ENCODE measurements at regions not wholly inside any gene's neighbourhood (a gene's known extent, or its start where the extent isn't known, plus 50 kb on each side); places are given as distances from the start of the nearest gene placed in this dataset.

GRCh38 chr7:55644567-55644966 is 72.3 kb upstream of the VOPP1 start:
- no peak for ATAC-seq
- TF ChIP-seq PATZ1 (CRISPR knock-in tag; IDR thresholded peaks at IDR 0.05; ENCODE audit: borderline replicate concordance) = no peak
- TF ChIP-seq RARB (CRISPR knock-in tag; IDR thresholded peaks at IDR 0.05) = no peak
- no peak for TF ChIP-seq ZFP3 (CRISPR knock-in tag; IDR thresholded peaks at IDR 0.05)
- no peak for TF ChIP-seq ESRRG (CRISPR knock-in tag; IDR thresholded peaks at IDR 0.05)
- no peak for TF ChIP-seq ZNF70 (CRISPR knock-in tag; IDR thresholded peaks at IDR 0.05)
- no peak for TF ChIP-seq ISL1 (CRISPR knock-in tag; IDR thresholded peaks at IDR 0.05)

GRCh38 chr7:55642266-55642665 is 70.0 kb upstream of the VOPP1 start:
- no peak for ATAC-seq
- TF ChIP-seq ZFP3 (CRISPR knock-in tag; IDR thresholded peaks at IDR 0.05) = no peak
- no peak for TF ChIP-seq ZNF565 (CRISPR knock-in tag; conservative IDR thresholded peaks at IDR 0.05; ENCODE audit: low read depth)
- TF ChIP-seq TOX (CRISPR knock-in tag; IDR thresholded peaks at IDR 0.05; ENCODE audit: borderline replicate concordance) = no peak
- no peak for TF ChIP-seq ARNTL (CRISPR knock-in tag; IDR thresholded peaks at IDR 0.05; ENCODE audit: borderline replicate concordance, low read depth)
- TF ChIP-seq ESRRG (CRISPR knock-in tag; IDR thresholded peaks at IDR 0.05) = no peak
- no peak for TF ChIP-seq POU6F1 (CRISPR knock-in tag; IDR thresholded peaks at IDR 0.05; ENCODE audit: borderline replicate concordance, low read depth)
- TF ChIP-seq TCF4 (CRISPR knock-in tag; IDR thresholded peaks at IDR 0.05; ENCODE audit: borderline replicate concordance) = no peak
- no peak for TF ChIP-seq ZC3H10 (CRISPR knock-in tag; IDR thresholded peaks at IDR 0.05)
- TF ChIP-seq CREB5 (CRISPR knock-in tag; IDR thresholded peaks at IDR 0.05; ENCODE audit: low read depth) = no peak
- TF ChIP-seq SNAI2 (CRISPR knock-in tag; IDR thresholded peaks at IDR 0.05) = no peak
- TF ChIP-seq ZFP30 (CRISPR knock-in tag; IDR thresholded peaks at IDR 0.05) = no peak

GRCh38 chr7:55641811-55642210 is 69.5 kb upstream of the VOPP1 start:
- ATAC-seq = no peak
- TF ChIP-seq ZC3H10 (CRISPR knock-in tag; IDR thresholded peaks at IDR 0.05) (no peak), PATZ1 (CRISPR knock-in tag; IDR thresholded peaks at IDR 0.05; ENCODE audit: borderline replicate concordance) (no peak), RARB (CRISPR knock-in tag; IDR thresholded peaks at IDR 0.05) (no peak), PPARA (CRISPR knock-in tag; IDR thresholded peaks at IDR 0.05; ENCODE audit: borderline replicate concordance) (no peak), CREB5 (CRISPR knock-in tag; IDR thresholded peaks at IDR 0.05; ENCODE audit: low read depth) (no peak), ISL1 (CRISPR knock-in tag; IDR thresholded peaks at IDR 0.05) (no peak), ESRRG (CRISPR knock-in tag; IDR thresholded peaks at IDR 0.05) (no peak)

- peak; percentile 98 for ATAC-seq
- no peak for TF ChIP-seq PPARA (CRISPR knock-in tag; IDR thresholded peaks at IDR 0.05; ENCODE audit: borderline replicate concordance)
- no peak for TF ChIP-seq ZNF70 (CRISPR knock-in tag; IDR thresholded peaks at IDR 0.05)
- TF ChIP-seq TSHZ2 (CRISPR knock-in tag; IDR thresholded peaks at IDR 0.05) = no peak
- no peak for TF ChIP-seq SNAI2 (CRISPR knock-in tag; IDR thresholded peaks at IDR 0.05)
- TF ChIP-seq CREB5 (CRISPR knock-in tag; IDR thresholded peaks at IDR 0.05; ENCODE audit: low read depth) = no peak
- no peak for TF ChIP-seq GLIS3 (CRISPR knock-in tag; IDR thresholded peaks at IDR 0.05)
- no peak for TF ChIP-seq ESRRG (CRISPR knock-in tag; IDR thresholded peaks at IDR 0.05)
- no peak for TF ChIP-seq TOX (CRISPR knock-in tag; IDR thresholded peaks at IDR 0.05; ENCODE audit: borderline replicate concordance)
- no peak for TF ChIP-seq ZFP30 (CRISPR knock-in tag; IDR thresholded peaks at IDR 0.05)
- TF ChIP-seq ARNTL (CRISPR knock-in tag; IDR thresholded peaks at IDR 0.05; ENCODE audit: borderline replicate concordance, low read depth) = no peak
- no peak for TF ChIP-seq CSDC2 (CRISPR knock-in tag; IDR thresholded peaks at IDR 0.05)
- no peak for TF ChIP-seq ZFP3 (CRISPR knock-in tag; IDR thresholded peaks at IDR 0.05)
- no peak for TF ChIP-seq CSRNP3 (CRISPR knock-in tag; IDR thresholded peaks at IDR 0.05)
- no peak for TF ChIP-seq RARB (CRISPR knock-in tag; IDR thresholded peaks at IDR 0.05)
- no peak for TF ChIP-seq ZNF565 (CRISPR knock-in tag; conservative IDR thresholded peaks at IDR 0.05; ENCODE audit: low read depth)
These were observed 69.0 kb upstream of the VOPP1 start for GRCh38 chr7:55641273-55641691.
